IMR-90 (cell line): ENCODE measurements at regions not wholly inside any gene's neighbourhood (a gene's known extent, or its start where the extent isn't known, plus 50 kb on each side); places are given as distances from the start of the nearest gene placed in this dataset.

ENCODE experiments used
- BHLHE40 ChIP-seq: fragments of 150-350 bp; IDR thresholded peaks from 2 replicates; pipeline ENCODE4 v1.6.1; 2016; ENCODE audit warnings: mild to moderate bottlenecking, low read depth, low read length
- CEBPB ChIP-seq: IDR thresholded peaks from 2 replicates; pipeline ENCODE4 v1.6.1; 2012; ENCODE audit warnings: low read depth, low read length, improper control_type of control experiment
- CHD1 ChIP-seq: IDR thresholded peaks from 2 replicates; pipeline ENCODE4 v1.6.1; 2012; ENCODE audit warnings: low read depth, low read length, improper control_type of control experiment
- FOS ChIP-seq: fragments of 150-350 bp; IDR thresholded peaks from 2 replicates; pipeline ENCODE4 v1.6.1; 2016; ENCODE audit warnings: low read depth, low read length
- MAFK ChIP-seq: IDR thresholded peaks from 2 replicates; pipeline ENCODE4 v1.6.1; 2012; ENCODE audit warnings: low read depth, low read length, improper control_type of control experiment
- MXI1 ChIP-seq: IDR thresholded peaks from 2 replicates; pipeline ENCODE4 v1.6.1; 2012; ENCODE audit warnings: low read depth, mild to moderate bottlenecking, low read length, moderate library complexity, borderline replicate concordance
- NFE2L2 ChIP-seq: fragments of 150-350 bp; IDR thresholded peaks from 2 replicates; pipeline ENCODE4 v1.6.1; 2016; ENCODE audit warnings: low read depth, mild to moderate bottlenecking, low read length
- POLR2A ChIP-seq: IDR thresholded peaks from 2 replicates; pipeline ENCODE4 v1.6.1; 2012; ENCODE audit warnings: mild to moderate bottlenecking, low read depth, low read length
- RAD21 ChIP-seq: IDR thresholded peaks from 2 replicates; pipeline ENCODE4 v1.6.1; 2012; ENCODE audit warnings: low read length, improper control_type of control experiment
- RCOR1 ChIP-seq: IDR thresholded peaks from 2 replicates; pipeline ENCODE4 v1.6.1; 2012; ENCODE audit warnings: mild to moderate bottlenecking, low read length, improper control_type of control experiment; ENCODE audit not compliant: insufficient replicate concordance
- RFX5 ChIP-seq: IDR thresholded peaks from 2 replicates; pipeline ENCODE4 v1.8.0; 2012; ENCODE audit warnings: low read depth, mild to moderate bottlenecking, low read length, moderate library complexity
- SMC3 ChIP-seq: fragments of 150-350 bp; IDR thresholded peaks from 2 replicates; pipeline ENCODE4 v1.6.1; 2016; ENCODE audit warnings: low read depth, mild to moderate bottlenecking, antibody characterized with exemption, low read length, moderate library complexity
- TF ChIP-seq, protein P1 (sequence below): conservative IDR thresholded peaks from 2 replicates; pipeline ENCODE4 v1.5.1; 2012; ENCODE audit warnings: mild to moderate bottlenecking, low read depth, low read length, improper control_type of control experiment
- TF ChIP-seq, protein P2 (sequence below): fragments of 150-350 bp; IDR thresholded peaks from 2 replicates; pipeline ENCODE4 v1.6.1; 2016; ENCODE audit warnings: low read depth, mild to moderate bottlenecking, low read length, moderate library complexity, borderline replicate concordance

DNA sequence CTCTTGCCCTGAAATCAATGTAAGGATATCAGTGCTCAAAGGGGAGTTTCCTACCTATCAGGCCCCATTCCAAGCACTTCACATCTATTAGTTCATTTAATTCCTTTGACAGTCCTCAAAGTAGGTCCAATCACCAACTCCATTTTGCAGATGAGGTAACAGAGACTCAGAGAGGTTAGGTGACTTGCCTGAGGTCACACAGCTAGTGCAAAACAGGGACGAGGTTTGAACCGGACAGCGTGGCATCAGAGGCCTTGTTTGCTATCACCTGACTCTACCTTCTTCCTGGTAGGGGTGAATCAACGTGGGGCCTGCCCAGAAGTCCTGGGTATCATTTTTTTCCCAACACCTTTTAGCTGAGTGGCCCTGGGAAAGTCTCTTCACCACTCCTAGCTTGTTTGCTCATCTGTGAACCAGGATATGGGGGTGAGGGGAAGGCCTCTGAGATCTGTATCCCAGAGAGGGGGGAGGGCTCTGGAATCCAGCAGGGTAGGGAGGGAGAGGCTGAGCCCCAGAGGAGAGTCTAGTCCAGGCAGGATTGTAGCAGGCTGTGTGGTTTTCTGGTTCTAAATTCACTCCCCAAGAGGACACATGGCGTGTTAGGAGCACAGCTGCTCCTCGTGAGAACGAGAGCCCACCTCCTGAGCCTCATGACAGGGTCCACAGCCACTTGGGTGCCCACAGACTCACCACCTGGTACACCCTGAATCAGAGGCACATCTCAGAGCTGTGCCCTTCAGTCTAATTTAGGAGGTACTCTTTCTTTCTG, 174.7 kb downstream of the MN1 start:
- TF ChIP-seq, protein P1, sequence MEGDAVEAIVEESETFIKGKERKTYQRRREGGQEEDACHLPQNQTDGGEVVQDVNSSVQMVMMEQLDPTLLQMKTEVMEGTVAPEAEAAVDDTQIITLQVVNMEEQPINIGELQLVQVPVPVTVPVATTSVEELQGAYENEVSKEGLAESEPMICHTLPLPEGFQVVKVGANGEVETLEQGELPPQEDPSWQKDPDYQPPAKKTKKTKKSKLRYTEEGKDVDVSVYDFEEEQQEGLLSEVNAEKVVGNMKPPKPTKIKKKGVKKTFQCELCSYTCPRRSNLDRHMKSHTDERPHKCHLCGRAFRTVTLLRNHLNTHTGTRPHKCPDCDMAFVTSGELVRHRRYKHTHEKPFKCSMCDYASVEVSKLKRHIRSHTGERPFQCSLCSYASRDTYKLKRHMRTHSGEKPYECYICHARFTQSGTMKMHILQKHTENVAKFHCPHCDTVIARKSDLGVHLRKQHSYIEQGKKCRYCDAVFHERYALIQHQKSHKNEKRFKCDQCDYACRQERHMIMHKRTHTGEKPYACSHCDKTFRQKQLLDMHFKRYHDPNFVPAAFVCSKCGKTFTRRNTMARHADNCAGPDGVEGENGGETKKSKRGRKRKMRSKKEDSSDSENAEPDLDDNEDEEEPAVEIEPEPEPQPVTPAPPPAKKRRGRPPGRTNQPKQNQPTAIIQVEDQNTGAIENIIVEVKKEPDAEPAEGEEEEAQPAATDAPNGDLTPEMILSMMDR: no peak
- TF ChIP-seq POLR2A (no peak), RAD21 (no peak), SMC3 (no peak), BHLHE40 (no peak), CEBPB (no peak), FOS (no peak), NFE2L2 (no peak), RCOR1 (no peak), CHD1 (no peak), MXI1 (no peak), MAFK (no peak), RFX5 (no peak)
- TF ChIP-seq, protein P2, sequence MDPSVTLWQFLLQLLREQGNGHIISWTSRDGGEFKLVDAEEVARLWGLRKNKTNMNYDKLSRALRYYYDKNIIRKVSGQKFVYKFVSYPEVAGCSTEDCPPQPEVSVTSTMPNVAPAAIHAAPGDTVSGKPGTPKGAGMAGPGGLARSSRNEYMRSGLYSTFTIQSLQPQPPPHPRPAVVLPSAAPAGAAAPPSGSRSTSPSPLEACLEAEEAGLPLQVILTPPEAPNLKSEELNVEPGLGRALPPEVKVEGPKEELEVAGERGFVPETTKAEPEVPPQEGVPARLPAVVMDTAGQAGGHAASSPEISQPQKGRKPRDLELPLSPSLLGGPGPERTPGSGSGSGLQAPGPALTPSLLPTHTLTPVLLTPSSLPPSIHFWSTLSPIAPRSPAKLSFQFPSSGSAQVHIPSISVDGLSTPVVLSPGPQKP: no peak
